ENCODE measurements at regions not wholly inside any gene's neighbourhood (a gene's known extent, or its start where the extent isn't known, plus 50 kb on each side); places are given as distances from the start of the nearest gene placed in this dataset.

- intact Hi-C loops (cut with micrococcal nuclease): no loop called here
- Mint-ChIP-seq H3K9me3 (ENCODE audit: unreplicated experiment) (peaks cover 8% of the 10 kb centered on the region), H3K36me3 (ENCODE audit: insufficient read depth, unreplicated experiment) (no peaks in the 10 kb centered on the region), H3K27ac (ENCODE audit: low read depth, unreplicated experiment) (no peak overlapping the region), H3K4me3 (ENCODE audit: unreplicated experiment) (no peak overlapping the region), H3K4me1 (ENCODE audit: insufficient read depth, unreplicated experiment) (no peaks in the 10 kb centered on the region), H3K27me3 (ENCODE audit: insufficient read depth, unreplicated experiment) (no peaks in the 10 kb centered on the region)
- POLR2A ChIA-PET: no interaction called here
- CTCF ChIA-PET: interaction anchor here (0.7 kb wide), 1 partner anchor 1222 kb away, joined by 3 read pairs; no protein-coding TSS in a partner anchor
- BruUV-seq (replicated peaks): no TSS peak
- no peak for DNase-seq (ENCODE audit: unreplicated experiment)
- TF ChIP-seq CTCF (IDR thresholded peaks at IDR 0.05; ENCODE audit: unreplicated experiment): no peak
These were observed 239.1 kb upstream of the ARID2 start for GRCh38 chr12:45490232-45490881.

GRCh38 chr12:45494279-45494678 lies 235.2 kb upstream of the ARID2 start:
- intact Hi-C loops (cut with micrococcal nuclease): no loop called here
- Mint-ChIP-seq H3K4me1 (ENCODE audit: insufficient read depth, unreplicated experiment) (no peaks in the 10 kb centered on the region), H3K27ac (ENCODE audit: low read depth, unreplicated experiment) (no peak overlapping the region), H3K36me3 (ENCODE audit: insufficient read depth, unreplicated experiment) (no peaks in the 10 kb centered on the region), H3K27me3 (ENCODE audit: insufficient read depth, unreplicated experiment) (no peaks in the 10 kb centered on the region), H3K4me3 (ENCODE audit: unreplicated experiment) (no peak overlapping the region), H3K9me3 (ENCODE audit: unreplicated experiment) (peaks cover 8% of the 10 kb centered on the region)
- no peak for DNase-seq (ENCODE audit: unreplicated experiment)
- TF ChIP-seq CTCF (IDR thresholded peaks at IDR 0.05; ENCODE audit: unreplicated experiment): no peak
- POLR2A ChIA-PET: no interaction called here
- CTCF ChIA-PET: no interaction called here
- BruUV-seq (replicated peaks): no TSS peak

- ChIA-PET POLR2A (no interaction called here), CTCF (interaction anchor here (1.6 kb wide), 1 partner anchor 26 kb away, joined by 6 read pairs; no protein-coding TSS in a partner anchor)
- Mint-ChIP-seq H3K27me3 (ENCODE audit: insufficient read depth, unreplicated experiment) (peaks cover 20% of the 10 kb centered on the region), H3K4me1 (ENCODE audit: insufficient read depth, unreplicated experiment) (no peaks in the 10 kb centered on the region), H3K9me3 (ENCODE audit: unreplicated experiment) (no peaks in the 10 kb centered on the region), H3K4me3 (ENCODE audit: unreplicated experiment) (no peak overlapping the region), H3K27ac (ENCODE audit: low read depth, unreplicated experiment) (no peak overlapping the region), H3K36me3 (ENCODE audit: insufficient read depth, unreplicated experiment) (no peaks in the 10 kb centered on the region)
- intact Hi-C loops (cut with micrococcal nuclease): no loop called here
- no peak for TF ChIP-seq CTCF (IDR thresholded peaks at IDR 0.05; ENCODE audit: unreplicated experiment)
- no peak for DNase-seq (ENCODE audit: unreplicated experiment)
- no TSS peak for BruUV-seq (replicated peaks)
These were observed 230.9 kb upstream of the ARID2 start for GRCh38 chr12:45498645-45499044.

- no peaks in the 10 kb centered on the region for H3K9me3 Mint-ChIP-seq (ENCODE audit: unreplicated experiment)
- no TSS peak for BruUV-seq (replicated peaks)
- ChIA-PET POLR2A (no interaction called here), CTCF (interaction anchor here (0.5 to 0.8 kb wide), 2 partner anchors 116 to 233 kb away, joined by 4 read pairs; no protein-coding TSS in a partner anchor)
- intact Hi-C loops (cut with micrococcal nuclease): no loop called here
- H3K36me3 Mint-ChIP-seq (ENCODE audit: insufficient read depth, unreplicated experiment): no peaks in the 10 kb centered on the region
- peaks cover 20% of the 10 kb centered on the region for H3K27me3 Mint-ChIP-seq (ENCODE audit: insufficient read depth, unreplicated experiment)
- no peak for DNase-seq (ENCODE audit: unreplicated experiment)
- H3K4me3 Mint-ChIP-seq (ENCODE audit: unreplicated experiment): no peak overlapping the region
- no peak overlapping the region for H3K27ac Mint-ChIP-seq (ENCODE audit: low read depth, unreplicated experiment)
- no peaks in the 10 kb centered on the region for H3K4me1 Mint-ChIP-seq (ENCODE audit: insufficient read depth, unreplicated experiment)
- no peak for TF ChIP-seq CTCF (IDR thresholded peaks at IDR 0.05; ENCODE audit: unreplicated experiment)
These were observed 226.9 kb upstream of the ARID2 start for GRCh38 chr12:45502481-45503128.

Measured in MCF 10A (cell line).